Activated B cell treated with CpG ODN at 0.5 μM for 24 hours (primary cell): ENCODE measurements at regions not wholly inside any gene's neighbourhood (a gene's known extent, or its start where the extent isn't known, plus 50 kb on each side); places are given as distances from the start of the nearest gene placed in this dataset.
A peak's percentile ranks its signal among the peaks of the same experiment; 100 is the strongest.
"Not testable (repeated sequence)": the region's sequence is repeated elsewhere in the genome, so short reads cannot be mapped to it uniquely, and the experiment has no call there.

Experiments used
- ATAC-seq: fragments of 200-7000 bp; cut with Tn5 transposase; one replicate; pipeline ENCODE4 v1.10.0; 2021; ENCODE audit warnings: low read depth, mild to moderate bottlenecking, moderate library complexity
- CTCF ChIA-PET: fragments of 350-600 bp; sonication (Branson Sonifier 250); formaldehyde crosslinking; loops from one replicate; lab custom pipeline; 2021; ENCODE audit warnings: antibody characterized with exemption; lab: Charles Lee
- POLR2A ChIA-PET: fragments of 350-600 bp; sonication (Branson Sonifier 250); formaldehyde crosslinking; loops from one replicate; lab custom pipeline; 2021; ENCODE audit warnings: antibody characterized with exemption; lab: Charles Lee
- DNase-seq: peaks from one replicate; pipeline ENCODE4 v3.0.0; 2022
- H3K27ac Mint-ChIP-seq: one replicate; pipeline ENCODE4 v1.8.0; 2020; ENCODE audit warnings: mixed read lengths
- H3K27me3 Mint-ChIP-seq: one replicate; pipeline ENCODE4 v1.8.0; 2021; ENCODE audit warnings: mixed read lengths
- H3K36me3 Mint-ChIP-seq: one replicate; pipeline ENCODE4 v1.8.0; 2021; ENCODE audit warnings: low read depth, mixed read lengths
- H3K4me1 Mint-ChIP-seq: one replicate; pipeline ENCODE4 v1.8.0; 2021; ENCODE audit warnings: mixed read lengths
- H3K4me3 Mint-ChIP-seq: one replicate; pipeline ENCODE4 v1.8.0; 2020; ENCODE audit warnings: mild to moderate bottlenecking, mixed read lengths
- H3K9me3 Mint-ChIP-seq: one replicate; pipeline ENCODE4 v1.8.0; 2020; ENCODE audit warnings: mixed read lengths
- CTCF ChIP-seq: fragments of 200-600 bp; IDR thresholded peaks from one replicate; pipeline ENCODE4 v1.8.0; 2022; ENCODE audit warnings: antibody characterized with exemption, mild to moderate bottlenecking
- intact Hi-C: fragments of 100-400 bp; cut with micrococcal nuclease; formaldehyde crosslinking; loops from one replicate; pipeline ENCODE4 v1.15.1; 2024

GRCh38 chr6:166253778-166254204, 54.4 kb downstream of the PRR18 start:
- Mint-ChIP-seq H3K4me3 (peak overlapping the region; percentile 75), H3K36me3 (no peaks in the 10 kb centered on the region), H3K27me3 (peaks cover 16% of the 10 kb centered on the region), H3K4me1 (peaks cover 19% of the 10 kb centered on the region), H3K9me3 (peaks cover 3% of the 10 kb centered on the region), H3K27ac (no peak overlapping the region)
- no peak for TF ChIP-seq CTCF
- peak; percentile 60 for ATAC-seq
- intact Hi-C loops: loop anchor here (10.0 kb wide), 1 partner anchor 89 kb away; the partner anchor contains the start of gene TBXT
- POLR2A ChIA-PET: no interaction called here
- CTCF ChIA-PET: no interaction called here
- no peak for DNase-seq

DNA sequence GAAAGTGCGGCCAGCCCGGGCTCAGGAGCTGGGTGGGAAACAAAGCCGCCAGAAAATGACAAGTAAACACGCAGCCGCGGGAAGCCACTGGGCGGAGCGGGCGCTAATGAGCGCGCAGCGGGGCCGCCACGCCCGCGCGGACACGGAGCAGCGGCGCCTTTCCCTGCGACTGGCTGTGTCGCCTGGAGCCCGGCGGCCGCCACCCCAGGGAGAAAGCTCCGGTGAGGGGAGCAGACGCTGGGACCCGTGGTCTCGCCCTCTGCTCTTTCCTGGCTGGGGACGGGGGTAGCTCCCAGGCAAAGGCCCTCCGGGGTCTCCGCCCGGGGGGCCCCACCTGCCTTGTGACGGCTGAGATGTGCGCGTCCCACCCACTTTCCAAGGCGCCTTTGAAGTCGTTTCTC, 54.9 kb downstream of the PRR18 start:
- H3K36me3 Mint-ChIP-seq: no peaks in the 10 kb centered on the region
- no peak overlapping the region for H3K27ac Mint-ChIP-seq
- peaks cover 3% of the 10 kb centered on the region for H3K9me3 Mint-ChIP-seq
- peaks cover 16% of the 10 kb centered on the region for H3K27me3 Mint-ChIP-seq
- CTCF ChIA-PET: no interaction called here
- POLR2A ChIA-PET: interaction anchor here (0.6 to 0.7 kb wide), 3 partner anchors 23 to 332 kb away, joined by 3 to 6 read pairs (median 3); partner anchors contain the start of gene PRR18
- no peak for TF ChIP-seq CTCF
- DNase-seq (peak; percentile 40), ATAC-seq (peak; percentile 66)
- peak overlapping the region; percentile 77 for H3K4me3 Mint-ChIP-seq
- intact Hi-C loops: loop anchor here (10.0 kb wide), 1 partner anchor 88 kb away; the partner anchor contains the start of gene TBXT
- H3K4me1 Mint-ChIP-seq: peaks cover 14% of the 10 kb centered on the region

DNA sequence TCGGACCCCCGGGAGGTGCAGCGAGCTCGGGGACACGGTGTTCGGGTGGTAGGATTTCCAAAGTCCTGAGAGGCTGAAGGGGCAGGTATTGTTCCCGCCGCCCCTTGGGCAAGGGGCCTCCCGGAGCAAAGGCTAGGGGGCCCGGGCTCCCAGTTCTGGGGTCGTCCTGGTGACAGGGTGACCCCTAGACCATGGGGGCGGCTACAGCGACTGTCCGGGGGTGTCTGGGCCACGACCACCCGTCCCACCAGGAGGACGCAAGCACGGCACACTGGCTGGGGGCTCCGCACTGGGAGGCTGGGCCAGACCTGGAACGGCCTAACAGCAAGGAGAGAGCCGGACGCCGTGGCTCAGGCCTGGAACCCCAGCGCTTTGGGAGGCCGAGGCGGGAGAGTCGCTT, 55.6 kb downstream of the PRR18 start:
- peaks cover 3% of the 10 kb centered on the region for H3K9me3 Mint-ChIP-seq
- no peak for TF ChIP-seq CTCF
- DNase-seq (no peak), ATAC-seq (no peak)
- POLR2A ChIA-PET: interaction anchor here (0.6 to 0.7 kb wide), 4 partner anchors 24 to 333 kb away, joined by 3 to 8 read pairs (median 4); partner anchors contain the start of gene PRR18
- H3K27ac Mint-ChIP-seq: no peak overlapping the region
- peaks cover 13% of the 10 kb centered on the region for H3K4me1 Mint-ChIP-seq
- intact Hi-C loops: loop anchor here (10.0 kb wide), 1 partner anchor 88 kb away; the partner anchor contains the start of gene TBXT
- no peaks in the 10 kb centered on the region for H3K36me3 Mint-ChIP-seq
- CTCF ChIA-PET: no interaction called here
- H3K4me3 Mint-ChIP-seq: no peak overlapping the region
- peaks cover 13% of the 10 kb centered on the region for H3K27me3 Mint-ChIP-seq

DNA sequence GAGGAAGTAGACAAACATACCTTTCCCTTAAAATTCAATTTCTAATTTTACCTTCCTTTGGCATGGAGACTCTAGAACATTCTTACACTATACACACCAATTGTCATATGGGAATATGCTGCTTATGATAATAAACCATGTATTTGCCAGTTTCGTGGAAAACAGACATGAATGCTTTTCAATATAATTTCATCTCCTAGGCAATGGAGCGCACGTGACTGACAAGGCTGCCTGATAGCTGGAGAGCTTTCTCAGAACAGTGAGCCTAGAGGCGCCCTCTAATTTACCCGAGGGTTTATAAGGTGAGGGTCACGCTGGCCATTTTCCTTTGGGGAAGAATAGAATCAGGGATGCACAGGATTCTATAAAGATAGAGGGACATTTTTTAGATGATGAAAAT, 56.5 kb downstream of the PRR18 start:
- Mint-ChIP-seq H3K36me3 (no peaks in the 10 kb centered on the region), H3K27ac (no peak overlapping the region), H3K4me3 (no peak overlapping the region), H3K4me1 (peaks cover 13% of the 10 kb centered on the region), H3K27me3 (peaks cover 13% of the 10 kb centered on the region), H3K9me3 (no peaks in the 10 kb centered on the region)
- intact Hi-C loops: loop anchor here (10.0 kb wide), 1 partner anchor 87 kb away; the partner anchor contains the start of gene TBXT
- DNase-seq: no peak
- no peak for ATAC-seq
- ChIA-PET CTCF (interaction anchor here (0.6 to 1.2 kb wide), 2 partner anchors 149 to 335 kb away, joined by 4 to 5 read pairs; no protein-coding TSS in a partner anchor), POLR2A (interaction anchor here (0.6 to 0.7 kb wide), 2 partner anchors 34 to 40 kb away, joined by 3 to 8 read pairs; no protein-coding TSS in a partner anchor)
- no peak for TF ChIP-seq CTCF

- no peak overlapping the region for H3K27ac Mint-ChIP-seq
- no peak overlapping the region for H3K4me3 Mint-ChIP-seq
- POLR2A ChIA-PET: interaction anchor here (0.5 to 0.6 kb wide), 2 partner anchors 35 to 49 kb away, joined by 3 read pairs; no protein-coding TSS in a partner anchor
- H3K4me1 Mint-ChIP-seq: peaks cover 13% of the 10 kb centered on the region
- TF ChIP-seq CTCF: no peak
- CTCF ChIA-PET: interaction anchor here (0.6 to 1.2 kb wide), 2 partner anchors 149 to 336 kb away, joined by 4 to 5 read pairs; no protein-coding TSS in a partner anchor
- intact Hi-C loops: loop anchor here (10.0 kb wide), 1 partner anchor 86 kb away; the partner anchor contains the start of gene TBXT
- ATAC-seq: no peak
- DNase-seq: no peak
- H3K36me3 Mint-ChIP-seq: no peaks in the 10 kb centered on the region
- no peaks in the 10 kb centered on the region for H3K9me3 Mint-ChIP-seq
- peaks cover 13% of the 10 kb centered on the region for H3K27me3 Mint-ChIP-seq
These were observed 57.0 kb downstream of the PRR18 start for GRCh38 chr6:166251211-166251610.

- peaks cover 12% of the 10 kb centered on the region for H3K27me3 Mint-ChIP-seq
- intact Hi-C loops, DNase-seq, H3K4me3 Mint-ChIP-seq, H3K36me3 Mint-ChIP-seq, CTCF ChIA-PET, H3K9me3 Mint-ChIP-seq, POLR2A ChIA-PET, ATAC-seq, H3K27ac Mint-ChIP-seq: not testable (repeated sequence)
- H3K4me1 Mint-ChIP-seq: peaks cover 20% of the 10 kb centered on the region
These were observed 59.0 kb downstream of the PRR18 start for GRCh38 chr6:166249061-166249785.
